GM18499 (cell line): ENCODE measurements at regions not wholly inside any gene's neighbourhood (a gene's known extent, or its start where the extent isn't known, plus 50 kb on each side); places are given as distances from the start of the nearest gene placed in this dataset.

Source experiments
- ATAC-seq: cut with Tn5 transposase; IDR thresholded peaks from one replicate; pipeline ENCODE4 v1.9.1; 2021; ENCODE audit warnings: moderate number of reproducible peaks; ENCODE audit not compliant: insufficient read depth, unreplicated experiment

GRCh38 chr6:138576313-138576712 lies 77.0 kb upstream of the NHSL1 start:
- ATAC-seq: no peak

DNA sequence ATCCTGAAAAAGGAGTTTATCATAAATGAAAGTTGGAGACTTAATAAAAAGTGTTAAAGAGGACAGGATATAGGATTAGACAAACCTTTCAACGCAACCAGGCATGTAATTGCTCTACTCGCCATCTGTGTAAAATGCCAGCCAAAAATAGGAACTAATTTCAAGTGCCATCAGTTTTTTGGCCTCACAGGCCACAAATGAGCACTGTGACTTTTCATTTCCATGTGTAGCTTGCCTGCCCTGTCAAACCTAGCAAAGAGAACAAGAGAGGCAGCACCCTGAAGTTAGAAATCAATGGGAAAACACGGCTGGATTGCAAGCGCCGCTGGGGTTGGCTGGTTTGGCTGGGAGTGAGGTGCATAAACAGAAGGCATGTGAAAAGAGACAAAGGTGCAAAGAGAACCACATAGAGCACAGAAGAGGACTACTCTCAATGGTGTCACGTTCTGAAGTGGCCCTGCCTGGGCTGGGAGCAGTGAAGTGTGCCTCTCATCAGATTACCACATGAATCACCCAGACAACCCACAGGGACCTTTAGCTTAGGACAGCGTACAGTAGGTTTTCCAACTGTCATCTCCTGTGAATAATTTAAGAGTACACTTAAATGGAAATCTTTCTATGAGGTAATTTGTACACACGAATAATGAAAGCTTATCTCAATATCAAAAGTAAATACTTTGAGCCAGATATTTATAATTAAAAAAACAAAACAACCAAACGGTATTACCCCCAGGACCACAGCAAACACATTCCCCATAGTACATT lies 78.0 kb upstream of the NHSL1 start:
- ATAC-seq: peak; percentile 66

- no peak for ATAC-seq
Measured at GRCh38 chr6:138580040-138580439, 80.7 kb upstream of the NHSL1 start.

DNA sequence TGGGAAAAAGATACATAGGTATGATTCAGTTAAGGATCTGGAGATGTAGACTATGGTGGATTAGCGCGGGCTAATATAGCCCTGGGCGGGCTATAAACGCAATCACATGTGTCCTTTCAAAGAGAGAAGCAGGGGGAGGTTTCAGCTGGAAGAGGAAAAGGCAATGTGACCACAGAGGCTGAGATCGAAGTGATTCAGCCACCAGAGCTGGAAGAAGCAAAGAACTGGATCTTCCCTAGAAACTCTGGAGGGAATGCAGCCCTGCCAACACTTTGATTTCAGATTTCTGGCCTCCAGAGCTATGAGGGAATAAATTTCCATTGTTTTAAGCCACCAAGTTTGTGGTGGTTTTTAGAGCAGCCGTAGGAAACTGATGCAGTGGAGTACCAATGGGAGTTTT lies 81.5 kb upstream of the NHSL1 start:
- ATAC-seq: no peak

DNA sequence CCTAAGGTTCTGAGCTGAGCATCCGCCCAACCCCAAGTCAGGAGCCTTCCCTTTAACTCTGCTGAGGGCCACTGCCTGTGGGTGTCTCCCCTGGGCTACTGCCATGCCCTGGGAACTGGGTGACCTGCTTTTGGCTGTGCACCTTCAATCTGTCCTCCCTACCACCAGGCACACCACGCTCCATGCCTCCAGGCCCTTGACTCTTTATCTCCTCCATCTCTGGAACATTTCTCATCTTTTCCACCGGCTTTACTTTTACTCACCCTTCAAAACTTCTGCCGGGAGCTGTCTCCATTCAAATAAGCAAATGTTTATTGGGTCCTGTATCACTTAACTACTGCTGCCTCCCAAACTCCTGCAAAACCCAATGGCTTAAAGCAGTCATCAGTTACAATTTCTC lies 83.3 kb upstream of the NHSL1 start:
- ATAC-seq: no peak

DNA sequence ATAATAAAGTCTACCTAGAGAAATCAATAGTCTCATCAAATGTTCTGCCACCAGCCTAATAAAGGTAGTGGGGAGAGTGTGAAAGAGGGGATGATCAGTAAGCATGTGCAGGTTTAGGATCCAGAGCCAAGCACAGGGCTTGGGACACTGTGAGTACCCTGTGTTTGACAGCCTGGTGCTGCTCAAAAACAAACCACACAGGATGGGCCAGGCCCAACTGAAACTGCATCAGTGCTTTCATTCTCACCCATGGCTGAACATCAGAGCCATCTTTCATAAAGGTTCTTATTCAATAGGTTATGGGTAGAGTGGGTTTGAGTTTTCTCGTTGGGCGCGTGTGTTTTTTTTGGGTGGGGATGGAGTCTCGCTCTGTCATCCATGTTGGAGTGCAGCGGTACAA lies 87.3 kb upstream of the NHSL1 start:
- ATAC-seq: no peak

GRCh38 chr6:138588805-138589434 lies 89.6 kb upstream of the NHSL1 start:
- ATAC-seq: no peak

DNA sequence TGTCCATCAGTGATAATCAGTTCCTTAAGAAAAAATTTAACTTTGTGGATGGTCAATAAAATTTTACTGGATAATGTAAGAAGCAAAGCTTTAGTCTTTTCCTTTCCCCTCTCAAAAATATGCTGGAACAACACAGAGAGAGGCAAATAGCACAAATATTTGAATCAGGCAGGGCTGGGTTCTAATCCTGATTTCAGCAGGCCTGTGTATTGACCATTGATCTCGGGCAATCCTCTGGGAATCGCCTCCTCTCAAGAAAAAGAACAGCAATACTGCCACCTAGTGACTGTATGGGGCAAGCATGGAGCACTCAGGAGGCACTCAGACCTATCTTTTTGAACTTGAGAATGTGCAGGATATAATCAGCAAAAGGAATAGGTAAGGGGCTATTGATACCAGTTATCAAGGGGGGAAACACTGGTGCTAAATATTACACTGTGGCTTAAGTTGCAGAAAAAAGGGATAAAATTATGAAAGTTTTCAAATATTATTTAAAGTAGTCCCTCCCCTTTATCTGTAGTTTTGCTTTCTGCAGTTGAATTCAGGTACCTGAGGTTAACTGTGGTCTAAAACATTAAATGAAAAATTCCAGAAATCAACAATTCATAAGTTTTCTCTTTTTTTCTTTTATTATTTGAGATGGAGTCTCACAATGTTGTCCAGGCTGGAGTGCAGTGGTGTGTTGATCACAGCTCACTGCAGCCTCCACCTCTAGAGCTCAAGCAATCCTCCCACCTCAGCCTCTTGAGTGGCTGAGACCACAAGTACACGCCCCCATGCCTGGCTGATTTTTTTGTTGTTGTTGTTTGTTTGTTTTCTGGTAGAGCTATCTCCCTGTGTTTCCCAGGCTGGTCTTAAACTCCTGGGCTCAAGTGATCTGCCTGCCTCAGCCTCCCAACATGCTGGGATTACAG lies 91.8 kb upstream of the NHSL1 start:
- ATAC-seq: no peak

DNA sequence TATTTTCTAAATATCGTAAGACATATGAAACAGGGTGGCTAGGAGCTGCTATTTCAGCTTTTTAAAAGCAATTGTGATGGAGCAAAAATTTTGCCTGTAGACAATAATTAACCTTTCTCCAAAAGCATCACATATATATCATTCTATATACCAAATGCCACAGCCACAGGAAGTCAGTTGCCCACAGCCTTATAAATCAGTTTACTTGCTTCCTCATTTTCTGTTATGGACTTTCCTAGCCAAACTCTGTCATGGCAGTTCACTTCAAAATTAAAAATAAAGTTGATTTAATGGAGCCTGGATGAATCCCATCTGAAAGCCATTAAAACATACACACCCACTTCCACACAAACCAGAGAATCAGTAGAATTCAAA lies 93.4 kb upstream of the NHSL1 start:
- ATAC-seq: peak; percentile 39

DNA sequence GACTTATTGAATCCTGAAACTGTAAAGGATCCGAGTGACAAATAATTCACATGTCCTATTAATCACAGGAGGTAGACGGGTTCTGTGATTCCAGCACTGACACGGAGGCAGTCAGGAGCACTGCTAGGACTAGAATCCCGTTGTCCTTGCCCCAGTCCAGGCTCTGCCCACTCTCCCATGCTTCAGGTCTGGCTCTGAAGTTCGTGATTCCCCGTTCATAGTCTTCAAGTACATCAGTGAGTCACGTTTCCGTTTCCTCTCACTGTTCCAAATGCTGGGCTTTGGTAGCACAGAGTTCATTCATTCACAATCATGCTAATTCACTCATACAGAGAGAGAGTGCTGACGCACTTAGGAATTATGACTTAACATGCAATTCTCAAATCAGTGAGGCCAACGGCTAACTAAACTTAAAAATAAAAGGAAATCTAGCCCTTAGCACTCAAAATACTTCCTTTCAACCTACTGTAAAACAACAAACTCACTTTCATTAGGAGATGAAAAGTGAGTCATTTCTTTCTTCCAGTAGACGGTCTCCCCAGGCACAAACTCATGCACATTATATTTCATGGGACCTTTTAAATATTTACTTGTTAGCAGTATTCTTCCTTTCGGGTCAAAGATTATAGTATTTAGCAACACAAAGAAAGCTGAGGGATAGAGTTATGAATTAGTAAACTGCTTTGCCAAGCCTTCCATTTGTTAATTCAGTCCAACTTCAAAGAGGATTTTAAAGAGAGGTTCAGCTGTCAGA lies 94.0 kb upstream of the NHSL1 start:
- ATAC-seq: peak; percentile 60

DNA sequence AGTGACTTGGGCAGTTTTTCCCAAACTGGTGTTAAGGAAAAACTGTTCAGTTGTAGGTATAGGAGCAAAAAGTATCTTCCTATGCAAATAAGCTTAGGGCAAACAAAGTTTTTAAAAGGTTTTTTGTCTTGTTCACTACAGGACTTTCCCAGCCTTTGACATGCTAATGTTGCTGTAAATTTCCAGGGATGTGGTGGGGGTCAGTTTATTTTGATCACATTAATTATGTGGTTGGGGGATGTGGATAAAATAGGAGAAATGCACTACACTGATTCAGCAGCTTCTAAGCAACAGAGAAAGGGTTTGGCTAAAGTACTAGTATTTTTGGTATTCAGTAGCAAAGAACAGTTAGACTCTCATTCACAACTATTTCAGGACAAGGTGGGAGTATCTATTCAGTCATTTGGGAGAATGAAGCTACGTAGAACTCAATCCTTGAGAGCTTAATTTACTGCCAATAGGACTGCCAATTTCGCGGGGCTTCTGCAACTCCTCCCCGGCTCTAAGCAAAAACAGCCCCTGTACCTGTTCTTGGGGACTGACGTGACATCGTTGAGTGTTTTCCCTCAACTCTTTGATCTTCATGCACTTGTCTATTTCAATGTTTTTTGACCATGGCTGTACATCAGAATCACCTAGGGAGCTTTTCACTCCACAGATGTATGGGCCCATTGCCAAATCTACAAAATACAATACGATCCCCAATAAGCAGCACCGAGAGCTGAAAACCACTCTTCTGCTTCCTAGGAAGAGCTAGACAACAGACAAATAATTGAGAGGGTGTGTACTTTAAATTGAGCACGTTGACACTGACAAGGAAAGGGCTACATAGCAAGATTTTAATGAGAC lies 94.8 kb upstream of the NHSL1 start:
- no peak for ATAC-seq

DNA sequence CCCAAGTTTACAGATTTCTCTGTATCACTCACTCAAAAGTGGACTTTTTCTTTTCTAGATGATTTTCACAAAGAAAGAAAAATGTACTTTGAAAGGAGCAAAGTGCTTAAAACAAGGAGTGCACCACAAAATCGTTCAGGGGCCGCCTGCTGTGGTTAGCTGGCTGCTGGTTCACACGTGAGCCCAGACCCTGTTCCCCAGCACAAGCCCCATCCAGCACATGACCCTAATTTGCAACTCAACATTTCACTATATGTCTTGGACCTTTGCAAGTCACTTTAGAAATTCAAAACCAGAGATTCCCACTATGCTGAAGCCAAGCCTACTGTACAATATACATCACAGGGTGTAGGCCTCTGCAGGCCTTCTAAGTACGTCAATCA lies 95.5 kb upstream of the NHSL1 start:
- no peak for ATAC-seq

DNA sequence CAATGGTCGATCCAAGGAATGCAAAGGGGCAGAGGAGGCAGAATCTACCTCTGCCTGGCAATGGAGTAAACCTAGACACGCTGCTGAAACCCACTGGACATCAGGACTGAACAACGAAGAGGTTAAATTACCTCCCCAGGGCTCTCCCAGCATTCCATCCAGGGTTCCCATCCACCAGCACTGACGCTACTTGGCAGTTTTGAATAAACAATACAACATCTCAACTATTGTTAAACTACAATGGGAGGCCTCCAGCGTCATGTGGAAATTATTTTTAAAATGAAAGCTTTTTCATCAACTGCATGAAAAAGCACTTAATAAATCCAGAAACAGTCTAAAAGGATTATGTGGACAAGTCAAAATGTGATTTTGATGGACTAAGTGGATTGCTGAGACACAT lies 96.8 kb upstream of the NHSL1 start:
- ATAC-seq: no peak

GRCh38 chr6:138596591-138596990 lies 97.3 kb upstream of the NHSL1 start:
- no peak for ATAC-seq

- no peak for ATAC-seq
Measured at GRCh38 chr6:138597336-138597735, 98.0 kb upstream of the NHSL1 start.

- no peak for ATAC-seq
Measured at GRCh38 chr6:138598562-138599173, 99.4 kb upstream of the NHSL1 start.

DNA sequence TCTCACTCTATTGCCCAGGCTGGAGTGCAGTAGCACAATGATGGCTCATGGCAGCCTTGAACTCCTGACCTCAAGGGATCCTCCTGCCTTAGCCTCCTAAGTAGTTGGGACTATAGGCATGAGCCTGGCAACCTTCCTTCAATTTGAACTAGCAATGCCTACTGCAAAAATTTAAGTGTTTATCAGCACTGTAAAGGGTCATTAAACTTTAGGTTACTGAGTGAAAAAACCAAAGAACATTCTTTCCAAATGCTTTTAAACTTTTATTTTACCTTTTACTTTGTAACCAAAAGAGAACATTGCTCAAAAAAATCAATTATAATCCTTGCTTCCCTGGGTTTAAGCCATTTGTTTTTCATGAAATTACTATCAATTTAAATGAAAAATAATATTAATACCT lies 101.0 kb upstream of the NHSL1 start:
- ATAC-seq: no peak

GRCh38 chr6:138600726-138601125 lies 101.4 kb upstream of the NHSL1 start:
- no peak for ATAC-seq

DNA sequence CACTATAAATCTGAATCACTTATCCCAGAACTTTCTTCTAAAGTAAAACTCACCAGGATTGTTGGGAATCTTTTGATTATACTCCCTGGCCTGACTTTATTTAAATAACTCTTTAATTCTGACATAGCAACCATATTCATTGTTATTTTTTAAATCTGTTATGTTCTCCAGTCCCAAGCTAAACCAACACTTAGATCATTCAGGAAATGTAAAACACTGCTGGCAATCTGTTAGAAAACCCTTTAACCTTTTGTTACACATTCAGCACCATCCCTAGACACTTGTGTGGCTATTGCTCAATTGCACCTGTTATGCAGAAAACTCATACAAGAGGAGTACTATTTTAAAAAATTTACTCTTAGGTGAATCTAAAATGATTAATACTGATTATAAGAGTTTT lies 101.8 kb upstream of the NHSL1 start:
- ATAC-seq: no peak
